Upper lobe of left lung (tissue), 6 donors: ENCODE measurements at regions not wholly inside any gene's neighbourhood (a gene's known extent, or its start where the extent isn't known, plus 50 kb on each side); places are given as distances from the start of the nearest gene placed in this dataset.

ENCODE experiments used
- ATAC-seq, 2 donors: fragments of 200-7000 bp; cut with Tn5 transposase; one replicate each; pipeline ENCODE4 v1.9.1; 2022; ENCODE audit warnings: mild to moderate bottlenecking in 2 of 2, moderate library complexity in 2 of 2; ENCODE audit not compliant: low FRiP score in 2 of 2
- DNase-seq, 2 donors: peaks; one replicate each; pipeline ENCODE4 v3.0.0-alpha.2; 2019 to 2020
- H3K27ac ChIP-seq, 4 donors: fragments of 200-600 bp; sonication (generic); one replicate each; pipeline ENCODE4 v1.5.1; 2016 to 2019
- H3K27me3 ChIP-seq, 4 donors: fragments of 200-600 bp; sonication (generic); one replicate each; pipeline ENCODE4 v1.5.1; 2017 to 2019
- H3K36me3 ChIP-seq, 4 donors: fragments of 200-600 bp; sonication (generic); one replicate each; pipeline ENCODE4 v1.5.1; 2016 to 2019
- H3K4me1 ChIP-seq, 4 donors: fragments of 200-600 bp; sonication (generic); one replicate each; pipeline ENCODE4 v1.5.1; 2018 to 2019
- H3K4me3 ChIP-seq, 4 donors: fragments of 200-600 bp; sonication (generic); one replicate each; pipeline ENCODE4 v1.5.1; 2017 to 2019; ENCODE audit warnings: mild to moderate bottlenecking in 2 of 4, moderate library complexity in 1 of 4
- H3K9me3 ChIP-seq, 4 donors: fragments of 200-600 bp; sonication (generic); one replicate each; pipeline ENCODE4 v1.5.1; 2018 to 2019
- CTCF ChIP-seq, 6 experiments: fragments of 450-650 bp in 4 of 6; fragments of 200-600 bp in 2 of 6; sonication (generic) in 2 of 6; IDR thresholded peaks; one replicate each; pipeline ENCODE4 v1.5.1; 2016 to 2019; ENCODE audit warnings: antibody characterized with exemption in 6 of 6
- EP300 ChIP-seq, 4 donors: sonication (generic); formaldehyde crosslinking; IDR thresholded peaks; one replicate each; pipeline ENCODE4 v1.5.1; 2017; ENCODE audit warnings: antibody characterized with exemption in 4 of 4, control low read depth in 2 of 4
- POLR2A ChIP-seq, 4 donors: fragments of 450-650 bp; IDR thresholded peaks; one replicate each; pipeline ENCODE4 v1.5.1; 2016 to 2017; ENCODE audit warnings: antibody characterized with exemption in 4 of 4, mild to moderate bottlenecking in 2 of 4
- POLR2AphosphoS5 ChIP-seq, 2 donors: sonication (generic); formaldehyde crosslinking; IDR thresholded peaks; one replicate each; pipeline ENCODE4 v1.5.1; 2017; ENCODE audit warnings: antibody characterized with exemption in 2 of 2
- WGBS, 2 donors: methylation state at CpG; one replicate each; pipeline ENCODE4 v1.1.5; 2017 to 2018; 5-methylcytosine and 5-hydroxymethylcytosine counted together
- donor health status: DM: no; HTN: no; CAD: no; lungs with moderate emphysema.
- donor health status: DM: no; HTN: yes; CAD: no; lungs with severe emphysema.

DNA sequence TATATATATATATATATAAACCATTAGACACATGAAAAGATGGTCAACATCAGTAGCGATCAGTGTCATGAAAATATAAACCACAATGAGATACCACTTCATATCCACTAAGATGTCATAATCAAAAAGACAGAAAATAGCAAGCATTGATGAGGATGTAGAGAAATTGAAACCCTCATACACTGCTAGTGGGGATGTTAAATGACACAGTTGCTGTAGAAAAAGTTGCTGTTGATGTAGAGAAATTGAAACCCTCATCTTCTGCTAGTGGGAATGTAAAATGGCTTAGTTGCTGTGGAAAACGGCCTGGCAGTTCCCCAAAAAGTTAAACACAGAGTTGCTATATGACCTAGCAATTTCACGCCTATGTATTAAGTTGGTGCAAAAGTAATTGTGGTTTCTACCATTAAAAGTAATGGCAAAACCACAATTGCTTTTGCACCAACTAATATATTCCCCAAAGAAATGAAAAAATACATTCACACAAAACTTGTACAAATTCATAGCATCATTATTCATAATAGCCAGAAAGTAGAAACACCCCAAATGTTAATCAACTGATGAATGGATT is 120.5 kb upstream of the ZWINT start:
- WGBS, 2 donors: 68 to 73% methylated on average over 3 of the region's 3 CpGs
- no peaks in the 10 kb centered on the region for H3K36me3 ChIP-seq
- ATAC-seq: no peak
- no peak overlapping the region for H3K27ac ChIP-seq
- H3K4me3 ChIP-seq: no peak overlapping the region
- no peak for DNase-seq
- no peaks in the 10 kb centered on the region for H3K9me3 ChIP-seq
- TF ChIP-seq POLR2A (IDR thresholded peaks at IDR 0.05): no peak
- TF ChIP-seq POLR2AphosphoS5 (IDR thresholded peaks at IDR 0.05): no peak
- TF ChIP-seq EP300 (IDR thresholded peaks at IDR 0.05): no peak
- no peak for TF ChIP-seq CTCF (IDR thresholded peaks at IDR 0.05)
- no peaks in the 10 kb centered on the region for H3K27me3 ChIP-seq
- no peaks in the 10 kb centered on the region for H3K4me1 ChIP-seq

DNA sequence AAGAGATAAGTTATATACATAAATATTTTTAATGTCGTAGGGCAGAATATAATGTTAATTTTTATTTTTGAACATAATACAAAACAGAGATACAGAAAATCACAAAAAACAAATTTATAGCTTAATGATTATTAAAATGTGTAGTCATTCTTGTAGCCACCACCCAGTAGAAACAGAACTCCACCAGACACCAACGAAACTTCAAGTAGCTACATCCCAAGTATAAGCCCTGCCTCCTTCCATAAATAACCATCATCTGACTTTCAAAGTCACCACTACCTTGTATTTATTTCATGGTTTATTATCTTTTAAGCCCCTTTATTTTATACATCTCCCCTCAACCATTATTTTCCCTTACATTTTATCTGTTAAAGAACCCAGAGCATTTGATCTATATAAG is 111.9 kb upstream of the ZWINT start:
- TF ChIP-seq POLR2AphosphoS5 (IDR thresholded peaks at IDR 0.05) (no peak), CTCF (IDR thresholded peaks at IDR 0.05) (no peak), EP300 (IDR thresholded peaks at IDR 0.05) (no peak), POLR2A (IDR thresholded peaks at IDR 0.05) (no peak)
- ATAC-seq (no peak), DNase-seq (no peak)
- no peak overlapping the region for H3K4me3 ChIP-seq
- H3K4me1 ChIP-seq: no peaks in the 10 kb centered on the region
- H3K36me3 ChIP-seq: no peaks in the 10 kb centered on the region
- 91 to 92% methylated on average over 2 of the region's 2 CpGs for WGBS, 2 donors
- H3K27me3 ChIP-seq: no peaks in the 10 kb centered on the region
- H3K9me3 ChIP-seq: no peaks in the 10 kb centered on the region
- no peak overlapping the region for H3K27ac ChIP-seq

DNA sequence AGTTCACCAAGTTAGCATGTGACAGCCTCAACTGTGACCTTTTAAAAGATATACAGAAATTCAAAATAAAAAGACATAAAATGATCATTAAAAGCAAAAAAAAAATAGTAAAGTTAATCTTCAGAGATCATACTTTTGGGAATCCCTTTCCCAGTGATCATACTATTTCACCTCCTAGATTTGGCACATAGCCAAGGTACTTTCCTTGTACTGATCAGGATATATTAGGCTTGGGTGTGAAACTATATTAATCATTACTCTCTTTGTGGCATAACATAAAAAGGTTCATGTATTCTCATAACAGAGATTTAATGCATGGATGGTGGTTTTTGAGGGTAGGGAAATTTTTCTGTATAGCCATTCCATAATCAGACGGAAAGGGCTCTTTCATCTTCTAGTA is 109.6 kb upstream of the ZWINT start:
- H3K9me3 ChIP-seq: no peaks in the 10 kb centered on the region
- TF ChIP-seq EP300 (IDR thresholded peaks at IDR 0.05): no peak
- TF ChIP-seq POLR2A (IDR thresholded peaks at IDR 0.05): no peak
- TF ChIP-seq CTCF (IDR thresholded peaks at IDR 0.05): no peak
- TF ChIP-seq POLR2AphosphoS5 (IDR thresholded peaks at IDR 0.05): no peak
- WGBS, 2 donors: 82 to 85% methylated on average over 1 of the region's 1 CpG

DNA sequence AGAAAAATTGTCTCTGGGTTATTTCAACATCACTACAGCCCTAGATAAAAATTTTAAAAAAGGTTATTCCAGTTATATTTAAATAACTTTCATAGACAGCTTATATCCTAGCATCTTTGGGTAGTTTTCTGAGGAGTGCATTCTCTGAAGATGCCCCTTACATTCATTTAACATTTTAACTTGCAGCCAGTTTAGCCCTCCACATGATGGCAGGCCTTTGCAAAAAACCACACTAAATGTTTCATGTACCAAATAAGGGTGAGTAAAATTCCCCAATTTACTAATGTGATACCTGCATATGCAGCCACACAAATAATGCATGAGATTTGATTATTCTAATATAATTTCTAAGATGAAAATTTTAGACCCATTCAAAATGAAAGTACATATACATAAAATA is 108.4 kb upstream of the ZWINT start:
- no peaks in the 10 kb centered on the region for H3K4me1 ChIP-seq
- TF ChIP-seq POLR2A (IDR thresholded peaks at IDR 0.05): no peak
- no peak for ATAC-seq
- no peak for DNase-seq
- H3K27ac ChIP-seq: no peak overlapping the region
- H3K36me3 ChIP-seq: no peaks in the 10 kb centered on the region
- no peaks in the 10 kb centered on the region for H3K9me3 ChIP-seq
- H3K27me3 ChIP-seq: no peaks in the 10 kb centered on the region
- no peak overlapping the region for H3K4me3 ChIP-seq

More for the DNA sequence above, 109.6 kb upstream of the ZWINT start:
- Histone ChIP-seq H3K27me3 (no peaks in the 10 kb centered on the region), H3K4me1 (no peaks in the 10 kb centered on the region), H3K4me3 (no peak overlapping the region), H3K36me3 (no peaks in the 10 kb centered on the region), H3K27ac (no peak overlapping the region)
- DNase-seq: no peak
- ATAC-seq: no peak

- ATAC-seq (no peak), DNase-seq (peak in 1 of 2 donors; percentile 8)
- no peaks in the 10 kb centered on the region for H3K36me3 ChIP-seq
- no peak overlapping the region for H3K4me3 ChIP-seq
- WGBS, 2 donors: 92 to 94% methylated on average over 4 to 6 of the region's 6 CpGs
- no peaks in the 10 kb centered on the region for H3K27me3 ChIP-seq
- H3K27ac ChIP-seq: no peak overlapping the region
- TF ChIP-seq CTCF (IDR thresholded peaks at IDR 0.05) (no peak), POLR2AphosphoS5 (IDR thresholded peaks at IDR 0.05) (no peak), POLR2A (IDR thresholded peaks at IDR 0.05) (no peak), EP300 (IDR thresholded peaks at IDR 0.05) (no peak)
- H3K4me1 ChIP-seq: no peaks in the 10 kb centered on the region
- H3K9me3 ChIP-seq: no peaks in the 10 kb centered on the region
Measured at GRCh38 chr10:56466005-56466404, 104.9 kb upstream of the ZWINT start.
